ENCODE measurements at regions not wholly inside any gene's neighbourhood (a gene's known extent, or its start where the extent isn't known, plus 50 kb on each side); places are given as distances from the start of the nearest gene placed in this dataset.

DNA sequence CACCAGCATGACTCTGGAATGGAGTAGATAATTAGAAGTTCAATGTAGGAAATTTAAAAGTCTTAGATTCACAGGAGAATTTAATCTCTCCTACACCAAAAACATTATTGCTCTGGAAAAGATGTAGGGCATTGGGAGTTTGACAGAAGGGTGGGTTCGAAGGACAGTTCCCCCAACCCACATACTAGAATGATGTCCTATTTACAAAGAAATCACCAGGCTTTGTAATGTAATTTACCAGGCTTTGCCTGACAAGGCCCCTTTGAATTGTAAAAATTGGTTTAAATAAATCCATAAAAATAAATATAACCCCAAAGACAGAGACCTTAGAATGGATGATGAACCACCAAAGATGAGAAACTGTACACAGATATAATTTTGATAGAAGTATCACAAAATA, 399.2 kb upstream of the GRID2 start:
- H3K79me2 ChIP-seq (ENCODE audit: insufficient read depth, low read length): no peaks in the 10 kb centered on the region
- H3K9ac ChIP-seq (ENCODE audit: low read depth, low read length): no peak overlapping the region
- no peaks in the 10 kb centered on the region for H3K27me3 ChIP-seq (ENCODE audit: insufficient read depth, low read length, poor library complexity)
- no peaks in the 10 kb centered on the region for H3K9me3 ChIP-seq (ENCODE audit: insufficient read depth, low read length, severe bottlenecking)
- H3K36me3 ChIP-seq (ENCODE audit: insufficient read depth, low read length): no peaks in the 10 kb centered on the region
- H3K4me2 ChIP-seq (ENCODE audit: insufficient read depth, low read length): no peak overlapping the region
- ATAC-seq (ENCODE audit: insufficient read depth, low read depth) (no peak), DNase-seq (no peak)
- no peak overlapping the region for H3K4me3 ChIP-seq (ENCODE audit: low read depth in 1 of 2, low read length in 2 of 2)
- TF ChIP-seq, protein P1, sequence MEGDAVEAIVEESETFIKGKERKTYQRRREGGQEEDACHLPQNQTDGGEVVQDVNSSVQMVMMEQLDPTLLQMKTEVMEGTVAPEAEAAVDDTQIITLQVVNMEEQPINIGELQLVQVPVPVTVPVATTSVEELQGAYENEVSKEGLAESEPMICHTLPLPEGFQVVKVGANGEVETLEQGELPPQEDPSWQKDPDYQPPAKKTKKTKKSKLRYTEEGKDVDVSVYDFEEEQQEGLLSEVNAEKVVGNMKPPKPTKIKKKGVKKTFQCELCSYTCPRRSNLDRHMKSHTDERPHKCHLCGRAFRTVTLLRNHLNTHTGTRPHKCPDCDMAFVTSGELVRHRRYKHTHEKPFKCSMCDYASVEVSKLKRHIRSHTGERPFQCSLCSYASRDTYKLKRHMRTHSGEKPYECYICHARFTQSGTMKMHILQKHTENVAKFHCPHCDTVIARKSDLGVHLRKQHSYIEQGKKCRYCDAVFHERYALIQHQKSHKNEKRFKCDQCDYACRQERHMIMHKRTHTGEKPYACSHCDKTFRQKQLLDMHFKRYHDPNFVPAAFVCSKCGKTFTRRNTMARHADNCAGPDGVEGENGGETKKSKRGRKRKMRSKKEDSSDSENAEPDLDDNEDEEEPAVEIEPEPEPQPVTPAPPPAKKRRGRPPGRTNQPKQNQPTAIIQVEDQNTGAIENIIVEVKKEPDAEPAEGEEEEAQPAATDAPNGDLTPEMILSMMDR (IDR thresholded peaks at IDR 0.05; ENCODE audit: borderline replicate concordance, extremely low read depth, low read length, poor library complexity, severe bottlenecking): no peak
- TF ChIP-seq EZH2 (IDR thresholded peaks at IDR 0.05; ENCODE audit: borderline replicate concordance, low read depth, low read length, severe bottlenecking): no peak
- H3K4me1 ChIP-seq (ENCODE audit: insufficient read depth, low read length): no peaks in the 10 kb centered on the region
- H3K27ac ChIP-seq (ENCODE audit: low read length): no peak overlapping the region
- H2AFZ ChIP-seq (ENCODE audit: low read depth, low read length): no peak overlapping the region
- H4K20me1 ChIP-seq (ENCODE audit: insufficient read depth, low read length): no peaks in the 10 kb centered on the region

DNA sequence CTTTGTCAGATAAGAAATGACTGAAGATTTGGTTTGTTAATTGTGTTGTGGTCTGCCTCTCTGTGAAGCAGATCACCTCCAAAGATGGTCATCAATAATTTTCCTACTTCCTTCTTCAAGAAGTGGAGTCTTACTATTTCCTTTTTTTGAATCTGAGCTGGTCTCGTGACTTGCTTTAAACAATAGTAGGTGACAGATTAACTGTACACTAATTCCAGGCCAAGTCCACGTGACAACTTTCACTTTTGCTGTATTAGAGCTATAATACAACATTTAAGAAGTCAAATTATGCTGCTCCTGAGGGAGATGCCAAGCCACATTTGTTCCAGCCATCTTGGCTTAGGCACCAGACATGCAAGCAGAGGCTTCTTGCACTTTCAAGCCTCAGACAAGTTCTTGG, 393.8 kb upstream of the GRID2 start:
- ATAC-seq (ENCODE audit: insufficient read depth, low read depth) (no peak), DNase-seq (no peak)
- Histone ChIP-seq H3K4me2 (ENCODE audit: insufficient read depth, low read length) (no peak overlapping the region), H3K36me3 (ENCODE audit: insufficient read depth, low read length) (no peaks in the 10 kb centered on the region), H3K27me3 (ENCODE audit: insufficient read depth, low read length, poor library complexity) (no peaks in the 10 kb centered on the region), H3K4me1 (ENCODE audit: insufficient read depth, low read length) (no peaks in the 10 kb centered on the region), H4K20me1 (ENCODE audit: insufficient read depth, low read length) (no peaks in the 10 kb centered on the region), H3K9ac (ENCODE audit: low read depth, low read length) (no peak overlapping the region), H3K27ac (ENCODE audit: low read length) (no peak overlapping the region), H2AFZ (ENCODE audit: low read depth, low read length) (no peak overlapping the region), H3K79me2 (ENCODE audit: insufficient read depth, low read length) (no peaks in the 10 kb centered on the region), H3K4me3 (ENCODE audit: low read depth in 1 of 2, low read length in 2 of 2) (no peak overlapping the region), H3K9me3 (ENCODE audit: insufficient read depth, low read length, severe bottlenecking) (no peaks in the 10 kb centered on the region)
- TF ChIP-seq, protein P1 (IDR thresholded peaks at IDR 0.05; ENCODE audit: borderline replicate concordance, extremely low read depth, low read length, poor library complexity, severe bottlenecking): no peak
- TF ChIP-seq EZH2 (IDR thresholded peaks at IDR 0.05; ENCODE audit: borderline replicate concordance, low read depth, low read length, severe bottlenecking): no peak

DNA sequence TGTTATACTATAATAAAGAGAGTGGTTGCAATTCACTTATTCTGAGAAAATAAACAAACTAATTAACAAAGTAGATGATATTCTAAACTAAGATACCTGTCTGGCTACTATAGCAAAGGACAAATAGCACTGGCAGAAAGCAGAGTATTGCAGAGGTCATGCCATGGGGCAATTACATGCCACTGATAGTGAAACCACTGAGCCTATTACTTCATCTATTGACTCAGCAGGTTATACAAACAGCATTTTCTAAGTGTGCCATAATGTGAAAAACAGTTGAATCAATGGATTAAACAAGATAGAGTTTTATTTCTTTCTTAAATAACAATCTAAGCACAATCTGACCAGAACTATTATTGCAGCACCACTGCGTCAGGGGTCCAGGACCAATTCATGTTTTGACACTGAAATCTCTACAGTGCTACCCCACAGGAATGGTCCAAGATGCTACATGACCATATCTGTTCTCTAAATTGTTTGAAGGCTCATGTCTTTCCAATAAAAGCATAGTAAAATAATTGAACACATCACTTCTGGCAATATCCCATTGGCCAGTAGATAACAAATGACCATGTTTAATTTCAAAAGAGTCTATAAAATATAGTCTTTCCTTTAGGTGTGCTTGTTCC, 389.5 kb upstream of the GRID2 start:
- no peak for ATAC-seq (ENCODE audit: insufficient read depth, low read depth)
- no peak overlapping the region for H3K4me2 ChIP-seq (ENCODE audit: insufficient read depth, low read length)
- no peaks in the 10 kb centered on the region for H4K20me1 ChIP-seq (ENCODE audit: insufficient read depth, low read length)
- no peak overlapping the region for H3K9ac ChIP-seq (ENCODE audit: low read depth, low read length)
- H3K9me3 ChIP-seq (ENCODE audit: insufficient read depth, low read length, severe bottlenecking): no peaks in the 10 kb centered on the region
- no peak overlapping the region for H3K27ac ChIP-seq (ENCODE audit: low read length)
- no peak overlapping the region for H3K4me3 ChIP-seq (ENCODE audit: low read depth in 1 of 2, low read length in 2 of 2)
- no peak overlapping the region for H2AFZ ChIP-seq (ENCODE audit: low read depth, low read length)
- no peaks in the 10 kb centered on the region for H3K27me3 ChIP-seq (ENCODE audit: insufficient read depth, low read length, poor library complexity)
- no peaks in the 10 kb centered on the region for H3K79me2 ChIP-seq (ENCODE audit: insufficient read depth, low read length)
- TF ChIP-seq, protein P1 (IDR thresholded peaks at IDR 0.05; ENCODE audit: borderline replicate concordance, extremely low read depth, low read length, poor library complexity, severe bottlenecking): no peak
- no peak for TF ChIP-seq EZH2 (IDR thresholded peaks at IDR 0.05; ENCODE audit: borderline replicate concordance, low read depth, low read length, severe bottlenecking)
- no peak for DNase-seq
- no peaks in the 10 kb centered on the region for H3K36me3 ChIP-seq (ENCODE audit: insufficient read depth, low read length)
- H3K4me1 ChIP-seq (ENCODE audit: insufficient read depth, low read length): no peaks in the 10 kb centered on the region
